ENCODE measurements at regions not wholly inside any gene's neighbourhood (a gene's known extent, or its start where the extent isn't known, plus 50 kb on each side); places are given as distances from the start of the nearest gene placed in this dataset.

DNA sequence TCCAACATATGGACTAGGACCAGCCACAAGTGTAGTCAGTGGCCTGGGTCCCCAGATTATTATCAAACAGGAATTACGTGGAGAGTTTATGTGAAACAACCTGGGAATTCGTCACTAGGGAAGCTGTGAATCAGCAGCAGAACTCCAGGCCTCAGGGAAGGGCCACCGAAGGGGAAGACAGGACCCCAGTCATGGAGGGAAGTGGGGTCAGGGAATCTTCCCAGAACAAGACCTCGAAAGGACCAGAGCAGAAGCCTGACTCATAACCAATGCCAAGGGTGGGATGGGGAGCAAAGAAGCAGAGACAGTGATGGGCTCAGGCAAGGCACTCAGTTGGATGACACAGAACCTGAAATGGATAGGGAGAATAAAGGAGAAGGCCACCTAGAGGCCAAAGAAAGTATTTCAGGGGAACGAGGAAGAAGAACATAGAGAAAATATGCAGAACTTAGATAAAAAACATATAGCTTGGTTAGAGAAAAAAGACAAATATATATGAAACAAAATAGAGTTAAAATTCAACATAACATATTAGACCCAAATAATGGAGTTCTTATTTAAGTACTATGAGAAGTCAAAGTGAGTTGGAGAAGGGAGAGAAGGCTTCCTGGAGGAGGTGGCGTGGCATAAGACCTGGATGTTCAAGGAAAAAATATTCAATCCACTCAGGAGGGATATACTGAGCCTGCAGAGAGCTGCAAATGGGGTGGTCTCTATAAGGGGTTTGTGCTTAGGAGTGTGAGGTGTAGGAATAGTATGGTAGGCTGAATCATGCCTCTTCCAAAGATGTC lies 66.7 kb upstream of the CAST start:
- no peak overlapping the region for H3K4me3 Mint-ChIP-seq

DNA sequence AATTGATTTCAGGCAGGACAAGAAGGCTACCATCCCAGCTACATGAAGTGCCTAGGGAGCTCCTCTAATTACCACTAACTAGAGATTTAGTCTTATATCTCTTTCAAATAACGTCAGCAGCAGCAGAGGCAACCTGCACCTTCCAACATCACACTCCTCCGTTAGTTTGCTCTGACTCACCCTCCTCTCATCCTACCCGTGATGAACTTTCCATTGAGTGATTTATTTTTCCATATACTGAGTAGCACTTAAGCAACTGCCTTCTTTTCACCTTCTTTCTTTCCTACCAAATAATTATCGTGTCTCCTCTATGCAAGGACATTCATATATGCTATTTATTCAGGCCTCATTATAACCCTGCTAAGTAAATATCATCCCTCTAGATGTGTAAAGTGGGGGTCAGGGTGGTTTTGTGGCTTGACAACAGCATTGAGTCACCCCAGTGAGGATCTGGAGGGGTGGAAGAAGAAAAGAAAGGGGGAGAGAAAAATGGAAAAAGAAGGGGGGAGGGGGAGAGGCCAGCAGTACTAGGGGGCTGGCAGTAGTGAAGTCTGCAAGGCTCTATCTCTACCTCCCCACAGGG lies 64.6 kb upstream of the CAST start:
- Mint-ChIP-seq H3K4me3 (no peak overlapping the region), H3K27ac (no peak overlapping the region), H3K27me3 (ENCODE audit: low read depth) (peaks cover 28% of the 10 kb centered on the region), H3K4me1 (ENCODE audit: low read depth) (peaks cover 2% of the 10 kb centered on the region), H3K36me3 (ENCODE audit: low read depth) (no peaks in the 10 kb centered on the region), H3K9me3 (no peaks in the 10 kb centered on the region)

More for the DNA sequence above, 66.7 kb upstream of the CAST start:
- peaks cover 24% of the 10 kb centered on the region for H3K27me3 Mint-ChIP-seq (ENCODE audit: low read depth)
- H3K27ac Mint-ChIP-seq, result no peak overlapping the region
- no peaks in the 10 kb centered on the region for H3K36me3 Mint-ChIP-seq (ENCODE audit: low read depth)
- no peaks in the 10 kb centered on the region for H3K9me3 Mint-ChIP-seq
- peaks cover 2% of the 10 kb centered on the region for H3K4me1 Mint-ChIP-seq (ENCODE audit: low read depth)

DNA sequence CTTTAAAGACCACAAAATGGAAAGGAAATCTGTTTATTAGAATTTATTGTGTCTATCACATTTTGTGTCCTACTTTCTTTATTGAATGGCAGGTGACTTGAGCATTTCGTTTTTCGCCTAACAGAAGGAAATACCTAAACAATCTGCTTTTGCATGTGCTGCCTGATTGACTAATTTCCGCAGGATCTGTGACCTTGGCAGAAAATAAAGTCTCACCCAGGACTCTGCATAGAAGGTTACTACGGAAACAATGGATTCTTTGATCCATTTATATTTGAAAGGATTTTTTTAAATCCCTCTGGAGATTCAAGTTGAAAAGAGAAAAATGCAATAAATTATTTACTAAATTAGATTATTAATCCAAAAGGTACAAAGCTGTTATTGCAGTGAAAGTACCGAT lies 61.0 kb upstream of the CAST start:
- H3K4me1 Mint-ChIP-seq (ENCODE audit: low read depth), result peaks cover 2% of the 10 kb centered on the region
- H3K36me3 Mint-ChIP-seq (ENCODE audit: low read depth), result no peaks in the 10 kb centered on the region
- no peak overlapping the region for H3K27ac Mint-ChIP-seq
- peaks cover 19% of the 10 kb centered on the region for H3K27me3 Mint-ChIP-seq (ENCODE audit: low read depth)
- no peaks in the 10 kb centered on the region for H3K9me3 Mint-ChIP-seq
- H3K4me3 Mint-ChIP-seq, result no peak overlapping the region

DNA sequence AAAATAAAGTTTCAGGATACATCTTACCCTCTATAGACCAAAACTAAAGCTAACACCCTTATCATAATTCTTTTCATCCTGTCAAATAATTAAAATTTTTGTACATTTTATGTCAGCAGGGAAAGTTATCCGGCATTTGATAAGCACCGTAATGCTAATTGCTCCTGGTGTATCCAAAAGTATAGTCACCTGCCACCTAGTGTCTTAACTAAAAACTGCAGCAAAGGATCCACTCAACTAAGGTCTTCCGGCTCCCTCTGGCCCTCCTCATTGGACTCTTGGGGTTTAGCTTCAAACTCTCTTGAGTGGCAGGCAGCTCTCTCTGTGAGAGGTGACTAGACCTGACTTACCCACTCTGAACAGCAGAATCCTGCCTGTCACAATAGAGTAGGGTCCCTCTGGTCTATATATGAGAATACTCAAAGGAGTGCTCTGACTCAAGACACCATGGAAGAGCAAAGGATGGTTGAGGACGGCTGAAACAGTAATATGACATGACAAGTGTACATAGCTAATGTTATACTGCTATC lies 60.4 kb upstream of the CAST start:
- no peaks in the 10 kb centered on the region for H3K9me3 Mint-ChIP-seq
- no peak overlapping the region for H3K4me3 Mint-ChIP-seq
- H3K36me3 Mint-ChIP-seq (ENCODE audit: low read depth), result no peaks in the 10 kb centered on the region
- H3K27me3 Mint-ChIP-seq (ENCODE audit: low read depth), result peaks cover 19% of the 10 kb centered on the region
- H3K4me1 Mint-ChIP-seq (ENCODE audit: low read depth), result peaks cover 2% of the 10 kb centered on the region
- H3K27ac Mint-ChIP-seq, result no peak overlapping the region

DNA sequence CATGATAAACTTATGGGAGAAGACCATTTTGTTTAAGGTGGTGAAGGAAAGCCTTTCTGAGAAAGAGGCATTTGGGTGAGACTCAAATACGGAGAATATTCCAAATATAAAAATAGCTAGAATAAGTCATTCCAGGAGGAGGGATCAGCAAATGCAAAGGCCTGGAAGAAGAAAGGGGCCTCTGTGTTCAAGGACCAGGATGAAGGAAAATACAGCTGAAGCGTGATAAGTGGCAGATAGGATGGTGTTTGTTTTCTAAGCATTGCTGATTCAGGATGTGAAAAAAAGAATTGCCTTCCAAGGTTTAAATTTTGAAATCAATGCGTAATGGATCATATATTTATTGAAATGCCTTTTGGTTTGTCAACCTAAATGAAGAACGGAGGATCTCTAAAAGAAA lies 59.4 kb upstream of the CAST start:
- Mint-ChIP-seq H3K4me3 (no peak overlapping the region), H3K36me3 (ENCODE audit: low read depth) (no peaks in the 10 kb centered on the region), H3K27me3 (ENCODE audit: low read depth) (peaks cover 20% of the 10 kb centered on the region), H3K4me1 (ENCODE audit: low read depth) (no peaks in the 10 kb centered on the region), H3K27ac (no peak overlapping the region), H3K9me3 (no peaks in the 10 kb centered on the region)

DNA sequence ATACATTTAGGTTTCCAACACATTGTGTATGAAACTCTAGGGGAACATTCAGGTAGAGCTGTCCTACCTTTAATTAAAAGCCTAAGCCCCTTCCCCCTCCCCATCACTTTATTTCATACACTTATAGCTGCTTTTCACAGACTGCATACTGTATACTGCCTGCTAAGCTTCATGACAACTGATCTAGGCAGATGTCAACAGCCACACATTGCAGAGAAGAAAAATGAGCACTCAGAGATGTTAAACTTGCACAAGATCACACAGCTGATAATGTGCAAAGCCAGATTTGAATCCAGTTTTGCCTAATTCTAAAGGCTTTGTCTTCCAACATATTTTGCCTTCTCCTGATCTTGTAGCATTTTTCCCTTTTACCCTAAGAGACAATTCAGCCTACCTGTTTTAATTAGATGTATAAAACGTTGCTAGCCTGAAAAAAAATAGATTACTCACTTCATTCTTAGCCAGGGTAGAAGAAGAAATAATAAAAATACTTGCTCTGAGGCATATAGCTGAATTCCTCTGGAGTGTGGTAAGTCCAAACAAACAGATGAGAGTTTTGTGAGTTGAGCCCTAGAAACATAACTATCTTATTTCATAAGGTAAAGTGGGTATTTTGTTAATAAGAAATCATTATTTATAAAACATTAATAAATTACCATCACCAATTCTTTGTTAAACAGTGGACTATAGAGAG lies 56.9 kb upstream of the CAST start:
- Mint-ChIP-seq H3K27ac (no peak overlapping the region), H3K4me3 (no peak overlapping the region), H3K27me3 (ENCODE audit: low read depth) (peaks cover 38% of the 10 kb centered on the region), H3K9me3 (no peaks in the 10 kb centered on the region), H3K36me3 (ENCODE audit: low read depth) (no peaks in the 10 kb centered on the region), H3K4me1 (ENCODE audit: low read depth) (no peaks in the 10 kb centered on the region)

DNA sequence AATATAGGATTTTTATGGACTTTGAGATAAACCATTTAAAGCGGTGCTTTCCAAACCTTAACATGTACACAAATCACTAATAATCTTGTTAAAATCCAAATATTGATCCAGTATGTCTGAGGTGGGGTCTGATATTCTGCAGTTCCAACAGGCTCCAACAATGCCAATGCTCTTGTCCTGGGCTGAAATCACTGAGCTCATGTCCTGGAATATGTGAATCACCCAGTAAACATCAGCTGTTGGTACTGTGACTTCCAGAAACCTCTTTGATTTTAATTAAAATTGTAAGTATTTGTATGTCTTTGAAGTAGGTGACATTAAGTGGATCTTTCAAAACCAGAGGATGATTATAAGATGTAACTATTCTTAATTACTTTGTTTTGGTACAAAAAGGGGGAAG lies 52.8 kb upstream of the CAST start:
- no peaks in the 10 kb centered on the region for H3K9me3 Mint-ChIP-seq
- H3K4me1 Mint-ChIP-seq (ENCODE audit: low read depth), result peaks cover 4% of the 10 kb centered on the region
- H3K27me3 Mint-ChIP-seq (ENCODE audit: low read depth), result peaks cover 60% of the 10 kb centered on the region
- no peak overlapping the region for H3K27ac Mint-ChIP-seq
- H3K4me3 Mint-ChIP-seq, result no peak overlapping the region
- H3K36me3 Mint-ChIP-seq (ENCODE audit: low read depth), result no peaks in the 10 kb centered on the region

DNA sequence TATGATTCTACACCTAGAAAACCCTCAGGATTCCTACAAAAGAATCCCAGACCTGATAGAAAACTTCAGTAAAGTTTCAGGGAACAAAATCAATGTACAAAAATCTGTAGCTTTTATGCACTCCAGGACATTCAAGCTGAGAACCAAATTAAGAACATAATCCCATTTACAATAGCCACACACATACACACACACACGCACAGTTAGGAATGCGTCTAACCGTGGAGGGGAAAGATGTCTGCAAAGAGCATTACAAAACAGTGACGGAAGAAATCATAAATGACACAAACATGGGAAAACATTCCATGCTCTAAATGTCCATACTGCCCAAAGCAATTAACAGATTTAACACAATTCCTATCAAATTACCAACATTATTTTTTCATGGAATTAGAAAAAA lies 51.4 kb upstream of the CAST start:
- Mint-ChIP-seq H3K27me3 (ENCODE audit: low read depth) (peaks cover 63% of the 10 kb centered on the region), H3K27ac (no peak overlapping the region), H3K36me3 (ENCODE audit: low read depth) (no peaks in the 10 kb centered on the region), H3K4me3 (no peak overlapping the region), H3K4me1 (ENCODE audit: low read depth) (peaks cover 4% of the 10 kb centered on the region), H3K9me3 (no peaks in the 10 kb centered on the region)

DNA sequence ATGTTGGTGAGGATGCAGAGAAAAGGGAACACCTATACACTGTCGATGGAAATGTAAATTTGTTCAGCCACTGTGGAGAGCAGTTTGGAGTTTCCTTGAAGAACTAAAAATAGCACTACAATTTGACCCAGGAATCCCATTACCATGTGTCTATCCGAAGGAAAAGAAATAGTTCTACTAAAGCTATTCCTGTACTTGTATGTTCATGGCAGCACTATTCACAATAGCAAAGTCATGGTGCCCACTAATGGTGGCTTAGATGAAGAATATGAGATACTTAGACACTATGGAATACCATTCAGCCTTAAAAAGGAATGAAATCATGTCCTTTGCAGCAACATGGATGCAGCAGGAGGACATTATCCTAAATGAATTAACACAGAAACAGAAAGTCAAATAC lies 50.2 kb upstream of the CAST start:
- H3K9me3 Mint-ChIP-seq, result no peaks in the 10 kb centered on the region
- H3K27me3 Mint-ChIP-seq (ENCODE audit: low read depth), result peaks cover 63% of the 10 kb centered on the region

More for the DNA sequence above, 50.2 kb upstream of the CAST start:
- Mint-ChIP-seq H3K4me3 (no peak overlapping the region), H3K4me1 (ENCODE audit: low read depth) (peaks cover 4% of the 10 kb centered on the region), H3K27ac (no peak overlapping the region), H3K36me3 (ENCODE audit: low read depth) (no peaks in the 10 kb centered on the region)

Measured in T-helper 1 cell treated with Interleukin-12 subunit alpha and Interleukin-12 subunit beta and Interleukin-4 antibody, amounts not matched to agents 30 μg/mL and 1 μg/mL, for 36 hours (primary cell).